OCI-LY3 (cell line): ENCODE measurements at regions not wholly inside any gene's neighbourhood (a gene's known extent, or its start where the extent isn't known, plus 50 kb on each side); places are given as distances from the start of the nearest gene placed in this dataset.
"Not testable (repeated sequence)": the region's sequence is repeated elsewhere in the genome, so short reads cannot be mapped to it uniquely, and the experiment has no call there.

Experiments used
- H2AFZ ChIP-seq: fragments of 200-600, 300-600 bp; shearing (Covaris generic); 2 replicates; pipeline ENCODE4 v1.6.0; 2014; ENCODE audit warnings: antibody characterized with exemption, low read depth, low read length
- H3K27ac ChIP-seq: fragments of 200-600, 300-600 bp; sonication (generic); 2 replicates; pipeline ENCODE4 v1.5.1; 2014; ENCODE audit warnings: mild to moderate bottlenecking, low read length, moderate library complexity, mixed read lengths
- H3K27me3 ChIP-seq: fragments of 200-600, 300-600 bp; sonication (generic); 2 replicates; pipeline ENCODE4 v1.6.1; 2014; ENCODE audit warnings: low read depth, low read length, mixed read lengths
- H3K36me3 ChIP-seq: fragments of 200-600, 300-600 bp; sonication (generic); replicated peaks from 2 replicates; pipeline ENCODE3; 2014; ENCODE audit warnings: low read depth, low read length, mixed read lengths
- H3K4me1 ChIP-seq: fragments of 300-600, 200-600 bp; sonication (generic); 2 replicates; pipeline ENCODE4 v1.6.1; 2014; ENCODE audit warnings: low read length, mixed read lengths
- H3K4me2 ChIP-seq: fragments of 200-600, 300-600 bp; sonication (generic); 2 replicates; pipeline ENCODE4 v1.6.1; 2014; ENCODE audit warnings: low read length, mixed read lengths
- H3K4me3 ChIP-seq: fragments of 300-600, 200-600 bp; sonication (generic); 2 replicates; pipeline ENCODE4 v1.5.1; 2014; ENCODE audit warnings: antibody characterized with exemption, mild to moderate bottlenecking, low read length, moderate library complexity
- H3K79me2 ChIP-seq: fragments of 300-600, 200-600 bp; shearing (Covaris generic); 2 replicates; pipeline ENCODE4 v1.6.1; 2014; ENCODE audit warnings: mild to moderate bottlenecking, low read length, mixed read lengths
- H3K9ac ChIP-seq: fragments of 300-600, 200-600 bp; shearing (Covaris generic); 2 replicates; pipeline ENCODE4 v1.6.0; 2014; ENCODE audit warnings: mild to moderate bottlenecking, low read length, moderate library complexity
- H3K9me3 ChIP-seq: fragments of 200-600, 300-600 bp; shearing (Covaris generic); 2 replicates; pipeline ENCODE4 v1.6.1; 2014; ENCODE audit warnings: low read length, mixed read lengths; ENCODE audit not compliant: insufficient read depth
- H4K20me1 ChIP-seq: fragments of 200-600, 300-600 bp; sonication (generic); 2 replicates; pipeline ENCODE4 v1.6.1; 2016; ENCODE audit warnings: low read length, mixed read lengths; ENCODE audit not compliant: insufficient read depth
- CTCF ChIP-seq: fragments of 200-600, 300-600 bp; sonication (generic); IDR thresholded peaks from 2 replicates; pipeline ENCODE4 v1.5.1; 2014; ENCODE audit warnings: antibody characterized with exemption, low read length, low read depth
- EZH2phosphoT487 ChIP-seq: fragments of 200-600 bp; shearing (Covaris generic); IDR thresholded peaks from 2 replicates; pipeline ENCODE4 v1.6.1; 2018; ENCODE audit warnings: antibody characterized with exemption, mixed run types, low read depth

- Histone ChIP-seq H3K36me3 (no peaks in the 10 kb centered on the region), H3K4me1 (peaks cover 6% of the 10 kb centered on the region; the same call in 1 of the 2 replicates), H3K9ac (no peak overlapping the region), H2AFZ (no peak overlapping the region), H3K27ac (no peak overlapping the region), H3K79me2 (no peaks in the 10 kb centered on the region), H3K4me3 (no peak overlapping the region), H4K20me1 (no peaks in the 10 kb centered on the region), H3K9me3 (no peaks in the 10 kb centered on the region), H3K4me2 (no peak overlapping the region), H3K27me3 (no peaks in the 10 kb centered on the region)
- TF ChIP-seq CTCF, result no peak
- TF ChIP-seq EZH2phosphoT487, result no peak
Observed at GRCh38 chr4:79588679-79589078, 180.7 kb upstream of the GK2 start.

DNA sequence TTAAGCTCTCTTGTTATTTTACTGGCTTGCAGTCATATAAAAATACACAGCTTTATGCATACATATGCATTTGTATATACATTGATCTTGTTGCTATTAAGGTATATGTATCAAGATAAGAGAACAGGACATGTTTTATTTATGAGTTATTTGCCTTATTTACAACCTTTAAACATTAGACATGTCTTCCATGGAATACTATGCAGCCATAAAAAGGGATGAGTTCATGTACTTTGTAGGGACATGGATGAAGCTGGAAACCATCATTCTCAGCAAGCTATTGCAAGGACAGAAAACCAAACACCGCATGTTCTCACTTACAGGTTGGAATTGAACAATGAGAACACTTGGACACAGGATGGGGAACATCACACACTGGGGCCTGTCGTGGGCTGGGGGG is 179.2 kb upstream of the GK2 start:
- H3K36me3 ChIP-seq, H2AFZ ChIP-seq, H3K4me2 ChIP-seq, H3K27ac ChIP-seq, H4K20me1 ChIP-seq, H3K9ac ChIP-seq, H3K9me3 ChIP-seq, H3K4me3 ChIP-seq, H3K4me1 ChIP-seq, H3K27me3 ChIP-seq, H3K79me2 ChIP-seq: not testable (repeated sequence)

- no peak overlapping the region for H3K4me2 ChIP-seq
- no peak overlapping the region for H3K27ac ChIP-seq
- peaks cover 6% of the 10 kb centered on the region; the same call in 1 of the 2 replicates for H3K4me1 ChIP-seq
- no peaks in the 10 kb centered on the region for H3K9me3 ChIP-seq
- no peak for TF ChIP-seq CTCF
- H3K27me3 ChIP-seq, result no peaks in the 10 kb centered on the region
- no peak overlapping the region for H2AFZ ChIP-seq
- no peaks in the 10 kb centered on the region for H4K20me1 ChIP-seq
- H3K36me3 ChIP-seq, result no peaks in the 10 kb centered on the region
- H3K4me3 ChIP-seq, result no peak overlapping the region
- no peaks in the 10 kb centered on the region for H3K79me2 ChIP-seq
- H3K9ac ChIP-seq, result no peak overlapping the region
Observed at GRCh38 chr4:79585834-79586233, 177.8 kb upstream of the GK2 start.

DNA sequence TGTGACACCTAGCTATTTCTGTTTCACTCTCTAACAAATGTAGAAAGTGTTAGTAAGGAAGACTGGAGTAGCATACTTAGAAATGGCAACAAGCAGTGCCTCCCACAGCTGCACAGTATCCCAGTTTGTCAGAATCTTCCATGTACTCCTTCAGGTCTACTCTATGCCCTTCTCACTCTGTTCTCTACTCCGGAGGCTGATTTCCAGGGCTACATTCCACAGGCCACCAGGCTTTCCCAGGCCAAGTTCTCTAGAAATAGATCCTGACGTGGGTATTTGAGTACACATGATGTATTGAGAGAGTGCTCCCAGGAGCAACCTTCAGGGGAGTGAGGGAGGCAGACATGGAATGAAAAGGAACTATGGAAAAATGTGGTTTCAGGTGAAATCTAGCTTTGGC is 177.3 kb upstream of the GK2 start:
- Histone ChIP-seq H3K4me1 (peaks cover 6% of the 10 kb centered on the region; the same call in 1 of the 2 replicates), H2AFZ (no peak overlapping the region), H3K4me3 (no peak overlapping the region), H3K4me2 (no peak overlapping the region), H3K27ac (no peak overlapping the region), H3K79me2 (no peaks in the 10 kb centered on the region), H3K9ac (no peak overlapping the region), H4K20me1 (no peaks in the 10 kb centered on the region), H3K9me3 (no peaks in the 10 kb centered on the region), H3K36me3 (no peaks in the 10 kb centered on the region), H3K27me3 (no peaks in the 10 kb centered on the region)
- TF ChIP-seq EZH2phosphoT487 (no peak), CTCF (no peak)

DNA sequence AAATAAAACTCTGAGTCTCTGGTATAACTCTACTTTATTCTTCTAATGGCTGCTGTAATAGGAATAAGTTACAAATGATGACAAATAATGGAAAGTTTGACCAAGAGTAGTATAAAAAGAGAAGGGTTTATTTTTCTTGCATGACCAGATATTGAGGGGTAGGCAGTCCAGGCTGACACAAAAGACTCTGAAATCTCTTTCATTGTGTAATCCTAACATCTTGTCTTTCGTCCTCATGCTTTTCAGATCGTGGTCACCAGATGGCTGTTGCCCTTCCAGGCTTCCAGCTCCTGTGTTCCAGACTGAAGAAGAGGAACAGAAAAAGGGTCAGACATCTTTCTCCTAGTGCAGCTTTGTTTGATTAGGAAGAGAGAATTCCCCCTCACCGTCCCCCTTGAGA is 176.9 kb upstream of the GK2 start:
- TF ChIP-seq CTCF (no peak), EZH2phosphoT487 (no peak)
- Histone ChIP-seq H3K27me3 (no peaks in the 10 kb centered on the region), H3K4me1 (peaks cover 6% of the 10 kb centered on the region; the same call in 1 of the 2 replicates), H4K20me1 (no peaks in the 10 kb centered on the region), H3K9ac (no peak overlapping the region), H3K4me2 (no peak overlapping the region), H2AFZ (no peak overlapping the region), H3K4me3 (no peak overlapping the region), H3K27ac (no peak overlapping the region), H3K36me3 (no peaks in the 10 kb centered on the region), H3K79me2 (no peaks in the 10 kb centered on the region), H3K9me3 (no peaks in the 10 kb centered on the region)
